PC-3 (cell line): ENCODE measurements at regions not wholly inside any gene's neighbourhood (a gene's known extent, or its start where the extent isn't known, plus 50 kb on each side); places are given as distances from the start of the nearest gene placed in this dataset.

Source experiments
- EZH2 ChIP-seq: fragments of 300-600 bp; sonication (generic); IDR thresholded peaks from one replicate; pipeline ENCODE4 v1.6.1; 2017; ENCODE audit warnings: antibody characterized with exemption, mild to moderate bottlenecking, low read length; ENCODE audit not compliant: unreplicated experiment
- EZH2phosphoT487 ChIP-seq: fragments of 300-600 bp; sonication (generic); IDR thresholded peaks from 2 replicates; pipeline ENCODE4 v1.6.1; 2018; ENCODE audit warnings: mild to moderate bottlenecking, antibody characterized with exemption, low read length, borderline replicate concordance
- TF ChIP-seq, protein P1 (sequence below): fragments of 300-600 bp; sonication (generic); conservative IDR thresholded peaks from 2 replicates; pipeline ENCODE4 v1.5.1; 2017; ENCODE audit warnings: antibody characterized with exemption, low read depth, mild to moderate bottlenecking, low read length

DNA sequence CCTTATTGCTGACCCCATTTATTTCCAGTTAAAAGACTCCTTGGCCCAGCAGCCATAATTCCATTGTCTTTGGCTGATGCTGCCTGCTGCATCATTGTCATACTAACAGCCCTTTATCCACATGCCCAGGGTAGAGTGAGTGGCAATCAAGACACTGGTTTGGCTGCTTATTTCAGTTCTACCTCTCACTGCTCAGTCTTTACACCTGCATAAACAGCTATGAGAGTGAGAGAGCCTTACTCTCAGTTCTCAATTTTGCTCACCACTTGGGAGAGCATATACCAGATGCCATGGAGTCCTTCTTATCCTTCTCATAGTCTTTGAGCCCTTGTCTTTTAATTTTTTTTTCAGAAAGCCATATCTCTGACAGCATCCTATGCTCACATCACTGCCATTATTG, 596.9 kb upstream of the CYLC2 start:
- TF ChIP-seq, protein P1, sequence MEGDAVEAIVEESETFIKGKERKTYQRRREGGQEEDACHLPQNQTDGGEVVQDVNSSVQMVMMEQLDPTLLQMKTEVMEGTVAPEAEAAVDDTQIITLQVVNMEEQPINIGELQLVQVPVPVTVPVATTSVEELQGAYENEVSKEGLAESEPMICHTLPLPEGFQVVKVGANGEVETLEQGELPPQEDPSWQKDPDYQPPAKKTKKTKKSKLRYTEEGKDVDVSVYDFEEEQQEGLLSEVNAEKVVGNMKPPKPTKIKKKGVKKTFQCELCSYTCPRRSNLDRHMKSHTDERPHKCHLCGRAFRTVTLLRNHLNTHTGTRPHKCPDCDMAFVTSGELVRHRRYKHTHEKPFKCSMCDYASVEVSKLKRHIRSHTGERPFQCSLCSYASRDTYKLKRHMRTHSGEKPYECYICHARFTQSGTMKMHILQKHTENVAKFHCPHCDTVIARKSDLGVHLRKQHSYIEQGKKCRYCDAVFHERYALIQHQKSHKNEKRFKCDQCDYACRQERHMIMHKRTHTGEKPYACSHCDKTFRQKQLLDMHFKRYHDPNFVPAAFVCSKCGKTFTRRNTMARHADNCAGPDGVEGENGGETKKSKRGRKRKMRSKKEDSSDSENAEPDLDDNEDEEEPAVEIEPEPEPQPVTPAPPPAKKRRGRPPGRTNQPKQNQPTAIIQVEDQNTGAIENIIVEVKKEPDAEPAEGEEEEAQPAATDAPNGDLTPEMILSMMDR: no peak
- TF ChIP-seq EZH2phosphoT487 (no peak), EZH2 (no peak)
